Right lobe of liver (tissue), 4 donors: ENCODE measurements at regions not wholly inside any gene's neighbourhood (a gene's known extent, or its start where the extent isn't known, plus 50 kb on each side); places are given as distances from the start of the nearest gene placed in this dataset.

ENCODE experiments used
- CTCF ChIP-seq, 4 donors: fragments of 200-600 bp in 3 of 4; fragments of 450-650 bp in 1 of 4; IDR thresholded peaks; one replicate each; pipeline versions ENCODE4 v1.5.1 to v1.8.0; 2016 to 2022; ENCODE audit warnings: antibody characterized with exemption in 4 of 4, mild to moderate bottlenecking in 2 of 4
- POLR2A ChIP-seq: fragments of 450-650 bp; IDR thresholded peaks from one replicate; pipeline ENCODE4 v1.6.1; 2017; ENCODE audit warnings: antibody characterized with exemption, mild to moderate bottlenecking
- donor health status: DM: no; HTN: no; CAD: no.
- donor health status: DM: no; HTN: no; CAD: no.
- donor health status: DM: no; HTN: yes; CAD: no.

GRCh38 chr2:21223618-21224017 lies 99.8 kb downstream of the TDRD15 start:
- TF ChIP-seq CTCF (IDR thresholded peaks at IDR 0.05) (no peak), POLR2A (no peak)
